Endothelial cell of umbilical vein (primary cell): ENCODE measurements at regions not wholly inside any gene's neighbourhood (a gene's known extent, or its start where the extent isn't known, plus 50 kb on each side); places are given as distances from the start of the nearest gene placed in this dataset.

ENCODE experiments used
- BruUV-seq: library from RNA; stranded (reverse); fragments of 400-500 nt; replicated peaks from 2 replicates; lab custom pipeline; 2021; lab: Mats Ljungman, UMichigan
- CTCF ChIA-PET: fragments of 300-600, 350-600 bp; sonication (Branson Sonifier 250); formaldehyde crosslinking; loops from one replicate; lab custom pipeline; 2021; ENCODE audit warnings: antibody characterized with exemption, inconsistent platforms; lab: Charles Lee
- POLR2A ChIA-PET: fragments of 300-600, 350-600 bp; sonication (Branson Sonifier 250); formaldehyde crosslinking; loops from one replicate; lab custom pipeline; 2021; ENCODE audit warnings: antibody characterized with exemption, inconsistent platforms; lab: Charles Lee
- DNase-seq: peaks from one replicate; pipeline ENCODE4 v3.0.0-alpha.2; 2011; ENCODE audit warnings: low read depth, low spot score
- FAIRE-seq: peaks from 2 replicates; lab custom pipeline; 2011; peaks lifted over from hg19 to GRCh38; lab: Jason Lieb, UNC
- H2AFZ ChIP-seq: 2 replicates; pipeline ENCODE4 v1.6.0; 2012; ENCODE audit warnings: low read depth, low read length, control low read depth, inconsistent platforms
- H3K27ac ChIP-seq: 2 replicates; pipeline ENCODE4 v1.5.1; 2011; ENCODE audit warnings: low read depth, mild to moderate bottlenecking, control low read depth, low read length, moderate library complexity; ENCODE audit not compliant: insufficient read depth
- H3K27me3 ChIP-seq, 2 experiments: 2 replicates each; pipeline versions ENCODE4 v1.6.0 to v1.6.1; 2011; ENCODE audit warnings: low read length in 2 of 2, mixed read lengths in 1 of 2; ENCODE audit not compliant: control insufficient read depth in 2 of 2, insufficient read depth in 2 of 2
- H3K36me3 ChIP-seq, 2 experiments: 2 replicates in 1 of 2; 3 replicates in 1 of 2; pipeline ENCODE4 v1.5.1; 2011; ENCODE audit warnings: low read length in 2 of 2, mild to moderate bottlenecking in 1 of 2, moderate library complexity in 1 of 2; ENCODE audit not compliant: control insufficient read depth in 2 of 2, insufficient read depth in 2 of 2; ENCODE audit errors: extremely low read depth in 1 of 2
- H3K4me1 ChIP-seq: 3 replicates; pipeline ENCODE4 v1.5.1; 2011; ENCODE audit warnings: mild to moderate bottlenecking, low read length; ENCODE audit not compliant: control insufficient read depth, insufficient read depth; ENCODE audit errors: extremely low read depth
- H3K4me2 ChIP-seq: 2 replicates; pipeline ENCODE4 v1.6.1; 2011; ENCODE audit warnings: low read length, control low read depth, mixed read lengths; ENCODE audit not compliant: insufficient read depth
- H3K4me3 ChIP-seq, 3 experiments: fragments of 200-600 bp in 1 of 3; sonication (generic), shearing (Covaris generic) in 1 of 3; replicated peaks in 1 of 3; 2 replicates each; pipeline ENCODE4 v1.5.1; 2011 to 2016; ENCODE audit warnings: control low read depth in 3 of 3, low read length in 3 of 3, mild to moderate bottlenecking in 2 of 3, inconsistent platforms in 1 of 3, low read depth in 1 of 3, moderate library complexity in 1 of 3; ENCODE audit not compliant: insufficient read depth in 1 of 3
- H3K79me2 ChIP-seq: 2 replicates; pipeline ENCODE4 v1.6.0; 2012; ENCODE audit warnings: low read length, inconsistent platforms; ENCODE audit not compliant: control insufficient read depth, insufficient read depth
- H3K9ac ChIP-seq: replicated peaks from 2 replicates; pipeline ENCODE3; 2011; ENCODE audit warnings: low read length, control low read depth; ENCODE audit not compliant: insufficient read depth; ENCODE audit errors: extremely low read depth
- H3K9me1 ChIP-seq: replicated peaks from 3 replicates; pipeline ENCODE4 v1.6.0; 2011; ENCODE audit warnings: mild to moderate bottlenecking, low read length; ENCODE audit not compliant: control insufficient read depth, insufficient read depth; ENCODE audit errors: extremely low read depth
- H3K9me3 ChIP-seq: replicated peaks from 2 replicates; pipeline ENCODE4 v1.5.1; 2012; ENCODE audit warnings: low read length, inconsistent platforms; ENCODE audit not compliant: control insufficient read depth, insufficient read depth
- H4K20me1 ChIP-seq: replicated peaks from 2 replicates; pipeline ENCODE3; 2011; ENCODE audit warnings: mild to moderate bottlenecking, low read length; ENCODE audit not compliant: control insufficient read depth, insufficient read depth; ENCODE audit errors: extremely low read depth
- EZH2 ChIP-seq: IDR thresholded peaks from 2 replicates; pipeline ENCODE4 v1.6.1; 2012; ENCODE audit warnings: borderline replicate concordance, low read depth, mild to moderate bottlenecking, moderate library complexity, low read length, inconsistent platforms; ENCODE audit not compliant: severe bottlenecking
- FOS ChIP-seq: IDR thresholded peaks from 2 replicates; pipeline ENCODE4 v1.6.1; 2011; ENCODE audit warnings: mild to moderate bottlenecking, low read length, moderate library complexity, borderline replicate concordance; ENCODE audit not compliant: insufficient read depth
- GATA2 ChIP-seq: IDR thresholded peaks from 2 replicates; pipeline ENCODE4 v1.7.0; 2011; ENCODE audit warnings: low read depth, mild to moderate bottlenecking, moderate library complexity, mixed read lengths, low read length; ENCODE audit not compliant: insufficient read length, insufficient read depth
- JUN ChIP-seq: IDR thresholded peaks from 2 replicates; pipeline ENCODE4 v1.6.1; 2011; ENCODE audit warnings: borderline replicate concordance, low read depth; ENCODE audit not compliant: insufficient read length, insufficient read depth
- MYC ChIP-seq: IDR thresholded peaks from one replicate; pipeline ENCODE4 v1.6.1; 2011; ENCODE audit warnings: mild to moderate bottlenecking, low read depth, low read length
- POLR2A ChIP-seq: IDR thresholded peaks from 2 replicates; pipeline ENCODE4 v1.6.1; 2012; ENCODE audit warnings: low read depth, mild to moderate bottlenecking, control low read depth, low read length
- POLR2AphosphoS5 ChIP-seq: IDR thresholded peaks from 2 replicates; pipeline ENCODE4 v1.6.1; 2012; ENCODE audit warnings: low read depth, mild to moderate bottlenecking, control low read depth, low read length, moderate library complexity; ENCODE audit not compliant: insufficient read depth
- dilution Hi-C: fragments of 300-500 bp; cut with MboI; formaldehyde crosslinking; loops from one replicate; pipeline ENCODE4 v1.15.0; 2019; ENCODE audit warnings: low sequenced_read_pairs; ENCODE audit not compliant: extremely low pct_ligation_motif_present
- intact Hi-C: fragments of 100-400 bp; cut with micrococcal nuclease; formaldehyde crosslinking; loops from one replicate; pipeline ENCODE4 v1.10.0; 2022
- TF ChIP-seq, protein P1 (sequence below): IDR thresholded peaks from 2 replicates; pipeline ENCODE4 v1.6.1; 2011; ENCODE audit not compliant: insufficient read depth, insufficient read length
- TF ChIP-seq, protein P2 (sequence below), 2 donors: IDR thresholded peaks; 1 replicate in 1 of 2; 2 replicates in 1 of 2; pipeline ENCODE4 v1.5.1; 2011; ENCODE audit warnings: low read length in 2 of 2, mild to moderate bottlenecking in 2 of 2, moderate library complexity in 2 of 2, control low read depth in 1 of 2, inconsistent platforms in 1 of 2, low read depth in 1 of 2; ENCODE audit not compliant: insufficient read depth in 1 of 2; ENCODE audit errors: extremely low read depth in 1 of 2

DNA sequence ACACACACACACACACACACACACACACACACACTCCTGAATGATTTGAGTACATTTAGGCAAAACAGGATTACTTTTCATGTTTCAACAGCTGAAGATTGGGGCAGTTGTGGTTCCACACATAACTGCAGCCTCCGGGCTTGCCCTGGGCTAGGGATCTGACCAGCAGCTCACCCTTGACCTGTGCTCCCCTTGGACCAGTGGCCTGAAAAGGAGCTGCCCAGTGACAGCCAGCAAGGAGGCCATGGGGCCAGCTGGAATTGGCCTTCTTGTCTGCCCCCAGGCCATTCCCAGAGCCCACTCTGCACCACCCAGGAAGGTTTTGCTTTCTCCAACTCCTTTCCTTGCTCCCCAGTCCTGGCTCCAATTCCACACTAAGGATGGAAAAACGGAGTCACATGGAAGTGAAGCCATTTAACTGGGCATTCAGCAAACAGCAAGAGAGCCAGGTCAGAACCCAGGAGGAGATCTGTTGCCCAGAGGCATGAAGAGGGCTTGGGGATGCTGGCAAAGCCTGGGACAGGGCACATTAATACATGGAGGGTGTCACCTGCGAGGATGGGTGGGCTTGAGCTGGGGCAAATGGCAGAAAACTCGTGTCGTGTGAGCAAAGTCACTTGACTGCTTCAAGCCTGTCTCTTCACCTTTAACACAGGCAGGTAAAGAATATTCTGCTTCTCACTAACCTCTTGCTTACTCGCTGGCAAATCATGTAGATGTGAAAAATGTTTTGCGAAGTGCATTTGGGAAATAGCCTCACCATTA lies 61.5 kb upstream of the GDF10 start:
- no peak for FAIRE-seq

More for the DNA sequence above, 61.5 kb upstream of the GDF10 start:
- Histone ChIP-seq H4K20me1 (no peaks in the 10 kb centered on the region), H3K27me3 (no peaks in the 10 kb centered on the region), H3K79me2 (no peaks in the 10 kb centered on the region), H3K27ac (no peak overlapping the region), H3K9me1 (no peaks in the 10 kb centered on the region), H3K4me1 (no peaks in the 10 kb centered on the region), H2AFZ (no peak overlapping the region), H3K36me3 (no peaks in the 10 kb centered on the region), H3K9ac (no peak overlapping the region), H3K4me3 (no peak overlapping the region), H3K9me3 (no peaks in the 10 kb centered on the region), H3K4me2 (no peak overlapping the region)
- DNase-seq: no peak
- ChIA-PET CTCF (no interaction called here), POLR2A (no interaction called here)
- no TSS peak for BruUV-seq
- TF ChIP-seq FOS (no peak), GATA2 (no peak), EZH2 (no peak), JUN (no peak), POLR2AphosphoS5 (no peak), MYC (no peak), POLR2A (no peak)
- TF ChIP-seq, protein P1, sequence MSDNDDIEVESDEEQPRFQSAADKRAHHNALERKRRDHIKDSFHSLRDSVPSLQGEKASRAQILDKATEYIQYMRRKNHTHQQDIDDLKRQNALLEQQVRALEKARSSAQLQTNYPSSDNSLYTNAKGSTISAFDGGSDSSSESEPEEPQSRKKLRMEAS: no peak
- TF ChIP-seq, protein P2, sequence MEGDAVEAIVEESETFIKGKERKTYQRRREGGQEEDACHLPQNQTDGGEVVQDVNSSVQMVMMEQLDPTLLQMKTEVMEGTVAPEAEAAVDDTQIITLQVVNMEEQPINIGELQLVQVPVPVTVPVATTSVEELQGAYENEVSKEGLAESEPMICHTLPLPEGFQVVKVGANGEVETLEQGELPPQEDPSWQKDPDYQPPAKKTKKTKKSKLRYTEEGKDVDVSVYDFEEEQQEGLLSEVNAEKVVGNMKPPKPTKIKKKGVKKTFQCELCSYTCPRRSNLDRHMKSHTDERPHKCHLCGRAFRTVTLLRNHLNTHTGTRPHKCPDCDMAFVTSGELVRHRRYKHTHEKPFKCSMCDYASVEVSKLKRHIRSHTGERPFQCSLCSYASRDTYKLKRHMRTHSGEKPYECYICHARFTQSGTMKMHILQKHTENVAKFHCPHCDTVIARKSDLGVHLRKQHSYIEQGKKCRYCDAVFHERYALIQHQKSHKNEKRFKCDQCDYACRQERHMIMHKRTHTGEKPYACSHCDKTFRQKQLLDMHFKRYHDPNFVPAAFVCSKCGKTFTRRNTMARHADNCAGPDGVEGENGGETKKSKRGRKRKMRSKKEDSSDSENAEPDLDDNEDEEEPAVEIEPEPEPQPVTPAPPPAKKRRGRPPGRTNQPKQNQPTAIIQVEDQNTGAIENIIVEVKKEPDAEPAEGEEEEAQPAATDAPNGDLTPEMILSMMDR (IDR thresholded peaks at IDR 0.05; ENCODE audit: extremely low read depth in 1 of 2, insufficient read depth in 1 of 2, low read depth in 1 of 2, low read length in 2 of 2): no peak
- intact Hi-C loops (no loop called here), dilution Hi-C loops (no loop called here)
